GM23338 (cell line): ENCODE measurements at regions not wholly inside any gene's neighbourhood (a gene's known extent, or its start where the extent isn't known, plus 50 kb on each side); places are given as distances from the start of the nearest gene placed in this dataset.

Source experiments
- ATAC-seq: fragments of 200-7000 bp; cut with Tn5 transposase; 3 replicates; pipeline ENCODE4 v1.9.1; 2020
- DNase-seq: peaks from one replicate; pipeline ENCODE4 v3.0.0-alpha.2; 2015; ENCODE audit warnings: low spot score
- H2AFZ ChIP-seq: fragments of 200-600 bp; sonication (generic); 2 replicates; pipeline ENCODE4 v1.8.0; 2016; ENCODE audit warnings: antibody characterized with exemption, mild to moderate bottlenecking, moderate library complexity
- H3F3A ChIP-seq: fragments of 200-600 bp; sonication (generic); replicated peaks from 2 replicates; pipeline ENCODE4 v1.8.0; 2017; ENCODE audit warnings: antibody characterized with exemption, mixed run types, low read depth
- H3K27ac ChIP-seq: fragments of 200-600 bp; sonication (generic); 2 replicates; pipeline ENCODE4 v1.6.1; 2016; ENCODE audit warnings: low read depth
- H3K27me3 ChIP-seq: fragments of 200-600 bp; sonication (generic); 2 replicates; pipeline ENCODE4 v1.8.0; 2016; ENCODE audit warnings: mild to moderate bottlenecking, mixed run types, moderate library complexity; ENCODE audit not compliant: insufficient read depth
- H3K36me3 ChIP-seq: fragments of 200-600 bp; sonication (generic); 2 replicates; pipeline ENCODE4 v1.8.0; 2016; ENCODE audit warnings: mild to moderate bottlenecking; ENCODE audit not compliant: insufficient read depth
- H3K4me1 ChIP-seq: fragments of 200-600 bp; sonication (generic); 2 replicates; pipeline ENCODE4 v1.8.0; 2016; ENCODE audit warnings: mild to moderate bottlenecking, moderate library complexity; ENCODE audit not compliant: insufficient read depth
- H3K4me2 ChIP-seq: fragments of 200-600 bp; sonication (generic); 2 replicates; pipeline ENCODE4 v1.7.1; 2017; ENCODE audit warnings: mixed run types
- H3K4me3 ChIP-seq: fragments of 200-600 bp; sonication (generic); 2 replicates; pipeline ENCODE4 v1.6.1; 2016; ENCODE audit warnings: mixed run types
- H3K79me2 ChIP-seq: fragments of 200-600 bp; sonication (generic); replicated peaks from 2 replicates; pipeline ENCODE4 v1.8.0; 2017; ENCODE audit warnings: mild to moderate bottlenecking; ENCODE audit not compliant: insufficient read depth
- H3K9me2 ChIP-seq: fragments of 200-600 bp; sonication (generic); 2 replicates; pipeline ENCODE4 v1.8.0; 2017; ENCODE audit not compliant: insufficient read depth
- H4K20me1 ChIP-seq: fragments of 200-600 bp; sonication (generic); replicated peaks from 2 replicates; pipeline ENCODE4 v1.8.0; 2017; ENCODE audit warnings: mild to moderate bottlenecking; ENCODE audit not compliant: insufficient read depth
- H3K27ac Mint-ChIP-seq: 2 replicates; pipeline ENCODE4 v1.8.0; 2020; ENCODE audit warnings: inconsistent platforms, mild to moderate bottlenecking, moderate library complexity, mixed read lengths
- H3K27me3 Mint-ChIP-seq: 3 replicates; pipeline ENCODE4 v1.8.0; 2022; ENCODE audit warnings: low read depth, mild to moderate bottlenecking, moderate library complexity, mixed read lengths, inconsistent platforms; ENCODE audit not compliant: insufficient read depth, poor library complexity
- H3K36me3 Mint-ChIP-seq: 3 replicates; pipeline ENCODE4 v1.8.0; 2021; ENCODE audit warnings: low read depth, mild to moderate bottlenecking, inconsistent platforms, moderate library complexity, mixed read lengths
- H3K4me1 Mint-ChIP-seq: 3 replicates; pipeline ENCODE4 v1.8.0; 2020; ENCODE audit warnings: mild to moderate bottlenecking, inconsistent platforms, mixed read lengths
- H3K4me3 Mint-ChIP-seq: 3 replicates; pipeline ENCODE4 v1.8.0; 2021; ENCODE audit warnings: moderate library complexity, mild to moderate bottlenecking, inconsistent platforms, mixed read lengths
- H3K9me3 Mint-ChIP-seq: 3 replicates; pipeline ENCODE4 v1.8.0; 2020; ENCODE audit warnings: moderate library complexity, mild to moderate bottlenecking, inconsistent platforms, mixed read lengths
- EZH2 ChIP-seq: fragments of 200-600 bp; sonication (generic); IDR thresholded peaks from one replicate; pipeline ENCODE4 v1.8.0; 2017; ENCODE audit warnings: antibody characterized with exemption, mild to moderate bottlenecking, low read depth; ENCODE audit not compliant: unreplicated experiment
- EZH2phosphoT487 ChIP-seq: fragments of 200-600 bp; sonication (generic); IDR thresholded peaks from one replicate; pipeline ENCODE4 v1.8.1; 2018; ENCODE audit warnings: antibody characterized with exemption; ENCODE audit not compliant: unreplicated experiment
- JUNB ChIP-seq: IDR thresholded peaks from one replicate; pipeline ENCODE4 v1.6.1; 2016; ENCODE audit warnings: antibody characterized with exemption; ENCODE audit not compliant: unreplicated experiment
- NANOG ChIP-seq: IDR thresholded peaks from 2 replicates; pipeline ENCODE4 v1.6.1; 2016; ENCODE audit warnings: antibody characterized with exemption, borderline replicate concordance
- POLR2AphosphoS5 ChIP-seq: IDR thresholded peaks from 2 replicates; pipeline ENCODE4 v1.6.1; 2016; ENCODE audit warnings: antibody characterized with exemption, low read depth
- STAT1 ChIP-seq: IDR thresholded peaks from one replicate; pipeline ENCODE4 v1.6.1; 2016; ENCODE audit warnings: antibody characterized with exemption; ENCODE audit not compliant: unreplicated experiment
- ZNF114 ChIP-seq: fragments of 250-450 bp; sonication (Bioruptor Pico); IDR thresholded peaks from 2 replicates; pipeline ENCODE4 v1.5.0; 2020; ENCODE audit warnings: mild to moderate bottlenecking, moderate library complexity
- ZNF331 ChIP-seq: fragments of 250-450 bp; sonication (Bioruptor Pico); IDR thresholded peaks from 2 replicates; pipeline ENCODE4 v1.5.0; 2020; ENCODE audit warnings: low read depth, mild to moderate bottlenecking, moderate library complexity
- TF ChIP-seq, protein P1 (sequence below), 2 experiments: fragments of 200-600 bp in 1 of 2; sonication (generic) in 1 of 2; conservative IDR thresholded peaks; 2 replicates each; pipeline versions ENCODE4 v1.5.1 to v1.6.1; 2016 to 2017; ENCODE audit warnings: antibody characterized with exemption in 2 of 2, low read depth in 2 of 2, mild to moderate bottlenecking in 2 of 2, moderate library complexity in 1 of 2
- TF ChIP-seq, protein P2 (sequence below): fragments of 250-450 bp; sonication (Bioruptor Pico); IDR thresholded peaks from 2 replicates; pipeline ENCODE4 v1.5.0; 2020; ENCODE audit warnings: mild to moderate bottlenecking, moderate library complexity
- TF ChIP-seq, protein P3 (sequence below): IDR thresholded peaks from 2 replicates; pipeline ENCODE4 v1.6.1; 2016; ENCODE audit warnings: antibody characterized with exemption

DNA sequence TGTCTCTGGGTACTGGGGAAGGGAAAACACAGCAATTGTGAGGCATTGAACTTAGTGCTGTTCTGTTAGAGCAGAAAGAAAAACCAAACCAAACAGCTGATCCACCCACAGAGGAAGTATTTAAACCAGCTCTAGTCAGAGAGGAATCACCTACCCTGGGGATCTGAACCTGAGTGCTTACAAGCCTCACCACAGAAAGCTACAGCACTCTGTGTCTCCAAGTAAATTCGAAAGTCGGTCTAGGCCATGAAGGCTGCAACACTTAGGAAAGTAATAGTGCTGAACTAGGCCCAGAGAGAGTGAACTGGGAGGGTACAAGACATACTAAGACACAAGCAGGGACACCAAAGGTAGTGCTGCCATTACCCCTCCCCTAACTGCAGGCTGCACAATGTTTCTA lies 142.2 kb upstream of the CXorf51A start:
- Histone ChIP-seq H3F3A (no peaks in the 10 kb centered on the region), H3K36me3 (no peaks in the 10 kb centered on the region), H3K9me2 (no peaks in the 10 kb centered on the region), H2AFZ (no peak overlapping the region), H3K4me1 (no peaks in the 10 kb centered on the region), H3K79me2 (no peaks in the 10 kb centered on the region), H3K27me3 (no peaks in the 10 kb centered on the region), H4K20me1 (no peaks in the 10 kb centered on the region), H3K4me3 (no peak overlapping the region), H3K4me2 (no peak overlapping the region), H3K27ac (no peak overlapping the region)
- DNase-seq (no peak), ATAC-seq (no peak)
- H3K27ac Mint-ChIP-seq: no peak overlapping the region
- no peaks in the 10 kb centered on the region for H3K4me1 Mint-ChIP-seq
- TF ChIP-seq, protein P1, sequence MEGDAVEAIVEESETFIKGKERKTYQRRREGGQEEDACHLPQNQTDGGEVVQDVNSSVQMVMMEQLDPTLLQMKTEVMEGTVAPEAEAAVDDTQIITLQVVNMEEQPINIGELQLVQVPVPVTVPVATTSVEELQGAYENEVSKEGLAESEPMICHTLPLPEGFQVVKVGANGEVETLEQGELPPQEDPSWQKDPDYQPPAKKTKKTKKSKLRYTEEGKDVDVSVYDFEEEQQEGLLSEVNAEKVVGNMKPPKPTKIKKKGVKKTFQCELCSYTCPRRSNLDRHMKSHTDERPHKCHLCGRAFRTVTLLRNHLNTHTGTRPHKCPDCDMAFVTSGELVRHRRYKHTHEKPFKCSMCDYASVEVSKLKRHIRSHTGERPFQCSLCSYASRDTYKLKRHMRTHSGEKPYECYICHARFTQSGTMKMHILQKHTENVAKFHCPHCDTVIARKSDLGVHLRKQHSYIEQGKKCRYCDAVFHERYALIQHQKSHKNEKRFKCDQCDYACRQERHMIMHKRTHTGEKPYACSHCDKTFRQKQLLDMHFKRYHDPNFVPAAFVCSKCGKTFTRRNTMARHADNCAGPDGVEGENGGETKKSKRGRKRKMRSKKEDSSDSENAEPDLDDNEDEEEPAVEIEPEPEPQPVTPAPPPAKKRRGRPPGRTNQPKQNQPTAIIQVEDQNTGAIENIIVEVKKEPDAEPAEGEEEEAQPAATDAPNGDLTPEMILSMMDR (conservative IDR thresholded peaks at IDR 0.05; ENCODE audit: low read depth in 2 of 2): no peak
- TF ChIP-seq JUNB: no peak
- TF ChIP-seq ZNF114 (CRISPR knock-in tag): no peak
- no peak for TF ChIP-seq STAT1
- no peak for TF ChIP-seq EZH2phosphoT487
- H3K27me3 Mint-ChIP-seq: peaks cover 3% of the 10 kb centered on the region
- peaks cover 38% of the 10 kb centered on the region for H3K9me3 Mint-ChIP-seq
- peaks cover 6% of the 10 kb centered on the region; the same call in 2 of the 3 replicates for H3K36me3 Mint-ChIP-seq
- H3K4me3 Mint-ChIP-seq: no peak overlapping the region

DNA sequence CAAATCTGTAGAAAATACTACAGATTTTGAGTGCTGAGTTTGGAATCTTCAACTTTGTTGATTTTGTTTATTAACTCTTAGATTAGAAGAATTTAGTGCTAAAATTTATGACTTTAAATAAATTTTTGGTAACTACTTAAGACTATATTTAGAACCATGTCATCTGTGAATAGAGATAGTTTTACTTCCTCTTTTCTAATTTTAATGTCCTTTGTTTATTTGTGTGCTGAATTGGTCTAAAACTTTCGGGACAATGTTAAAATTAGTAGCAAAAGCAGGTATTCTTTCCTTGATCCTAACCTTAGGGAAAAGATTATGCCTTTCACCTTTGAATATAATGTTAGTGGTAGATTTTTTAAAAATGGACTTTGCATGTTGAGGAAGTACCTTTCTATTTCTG lies 119.7 kb upstream of the CXorf51A start:
- H3K9me2 ChIP-seq: no peaks in the 10 kb centered on the region
- no peaks in the 10 kb centered on the region for H3K4me1 ChIP-seq
- no peaks in the 10 kb centered on the region for H3K27me3 ChIP-seq
- no peak overlapping the region for H3K4me3 ChIP-seq
- H3K27me3 Mint-ChIP-seq: no peaks in the 10 kb centered on the region
- no peak overlapping the region for H2AFZ ChIP-seq
- H3K36me3 Mint-ChIP-seq: no peaks in the 10 kb centered on the region; the same call in 2 of the 3 replicates
- no peaks in the 10 kb centered on the region for H3F3A ChIP-seq
- ATAC-seq: no peak
- no peak overlapping the region for H3K27ac ChIP-seq
- H3K4me2 ChIP-seq: no peak overlapping the region
- DNase-seq: no peak
- no peak overlapping the region for H3K4me3 Mint-ChIP-seq
- H3K79me2 ChIP-seq: no peaks in the 10 kb centered on the region
- H3K27ac Mint-ChIP-seq: no peak overlapping the region
- peaks cover 40% of the 10 kb centered on the region for H3K9me3 Mint-ChIP-seq
- no peaks in the 10 kb centered on the region for H3K36me3 ChIP-seq
- H4K20me1 ChIP-seq: no peaks in the 10 kb centered on the region
- H3K4me1 Mint-ChIP-seq: no peaks in the 10 kb centered on the region
- TF ChIP-seq, protein P2, sequence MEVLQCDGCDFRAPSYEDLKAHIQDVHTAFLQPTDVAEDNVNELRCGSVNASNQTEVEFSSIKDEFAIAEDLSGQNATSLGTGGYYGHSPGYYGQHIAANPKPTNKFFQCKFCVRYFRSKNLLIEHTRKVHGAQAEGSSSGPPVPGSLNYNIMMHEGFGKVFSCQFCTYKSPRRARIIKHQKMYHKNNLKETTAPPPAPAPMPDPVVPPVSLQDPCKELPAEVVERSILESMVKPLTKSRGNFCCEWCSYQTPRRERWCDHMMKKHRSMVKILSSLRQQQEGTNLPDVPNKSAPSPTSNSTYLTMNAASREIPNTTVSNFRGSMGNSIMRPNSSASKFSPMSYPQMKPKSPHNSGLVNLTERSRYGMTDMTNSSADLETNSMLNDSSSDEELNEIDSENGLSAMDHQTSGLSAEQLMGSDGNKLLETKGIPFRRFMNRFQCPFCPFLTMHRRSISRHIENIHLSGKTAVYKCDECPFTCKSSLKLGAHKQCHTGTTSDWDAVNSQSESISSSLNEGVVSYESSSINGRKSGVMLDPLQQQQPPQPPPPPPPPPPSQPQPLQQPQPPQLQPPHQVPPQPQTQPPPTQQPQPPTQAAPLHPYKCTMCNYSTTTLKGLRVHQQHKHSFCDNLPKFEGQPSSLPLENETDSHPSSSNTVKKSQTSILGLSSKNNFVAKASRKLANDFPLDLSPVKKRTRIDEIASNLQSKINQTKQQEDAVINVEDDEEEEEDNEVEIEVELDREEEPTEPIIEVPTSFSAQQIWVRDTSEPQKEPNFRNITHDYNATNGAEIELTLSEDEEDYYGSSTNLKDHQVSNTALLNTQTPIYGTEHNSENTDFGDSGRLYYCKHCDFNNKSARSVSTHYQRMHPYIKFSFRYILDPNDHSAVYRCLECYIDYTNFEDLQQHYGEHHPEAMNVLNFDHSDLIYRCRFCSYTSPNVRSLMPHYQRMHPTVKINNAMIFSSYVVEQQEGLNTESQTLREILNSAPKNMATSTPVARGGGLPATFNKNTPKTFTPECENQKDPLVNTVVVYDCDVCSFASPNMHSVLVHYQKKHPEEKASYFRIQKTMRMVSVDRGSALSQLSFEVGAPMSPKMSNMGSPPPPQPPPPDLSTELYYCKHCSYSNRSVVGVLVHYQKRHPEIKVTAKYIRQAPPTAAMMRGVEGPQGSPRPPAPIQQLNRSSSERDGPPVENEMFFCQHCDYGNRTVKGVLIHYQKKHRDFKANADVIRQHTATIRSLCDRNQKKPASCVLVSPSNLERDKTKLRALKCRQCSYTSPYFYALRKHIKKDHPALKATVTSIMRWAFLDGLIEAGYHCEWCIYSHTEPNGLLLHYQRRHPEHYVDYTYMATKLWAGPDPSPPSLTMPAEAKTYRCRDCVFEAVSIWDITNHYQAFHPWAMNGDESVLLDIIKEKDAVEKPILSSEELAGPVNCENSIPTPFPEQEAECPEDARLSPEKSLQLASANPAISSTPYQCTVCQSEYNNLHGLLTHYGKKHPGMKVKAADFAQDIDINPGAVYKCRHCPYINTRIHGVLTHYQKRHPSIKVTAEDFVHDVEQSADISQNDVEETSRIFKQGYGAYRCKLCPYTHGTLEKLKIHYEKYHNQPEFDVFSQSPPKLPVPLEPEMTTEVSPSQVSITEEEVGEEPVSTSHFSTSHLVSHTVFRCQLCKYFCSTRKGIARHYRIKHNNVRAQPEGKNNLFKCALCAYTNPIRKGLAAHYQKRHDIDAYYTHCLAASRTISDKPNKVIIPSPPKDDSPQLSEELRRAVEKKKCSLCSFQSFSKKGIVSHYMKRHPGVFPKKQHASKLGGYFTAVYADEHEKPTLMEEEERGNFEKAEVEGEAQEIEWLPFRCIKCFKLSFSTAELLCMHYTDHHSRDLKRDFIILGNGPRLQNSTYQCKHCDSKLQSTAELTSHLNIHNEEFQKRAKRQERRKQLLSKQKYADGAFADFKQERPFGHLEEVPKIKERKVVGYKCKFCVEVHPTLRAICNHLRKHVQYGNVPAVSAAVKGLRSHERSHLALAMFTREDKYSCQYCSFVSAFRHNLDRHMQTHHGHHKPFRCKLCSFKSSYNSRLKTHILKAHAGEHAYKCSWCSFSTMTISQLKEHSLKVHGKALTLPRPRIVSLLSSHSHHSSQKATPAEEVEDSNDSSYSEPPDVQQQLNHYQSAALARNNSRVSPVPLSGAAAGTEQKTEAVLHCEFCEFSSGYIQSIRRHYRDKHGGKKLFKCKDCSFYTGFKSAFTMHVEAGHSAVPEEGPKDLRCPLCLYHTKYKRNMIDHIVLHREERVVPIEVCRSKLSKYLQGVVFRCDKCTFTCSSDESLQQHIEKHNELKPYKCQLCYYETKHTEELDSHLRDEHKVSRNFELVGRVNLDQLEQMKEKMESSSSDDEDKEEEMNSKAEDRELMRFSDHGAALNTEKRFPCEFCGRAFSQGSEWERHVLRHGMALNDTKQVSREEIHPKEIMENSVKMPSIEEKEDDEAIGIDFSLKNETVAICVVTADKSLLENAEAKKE (CRISPR knock-in tag): no peak
- TF ChIP-seq ZNF331 (CRISPR knock-in tag) (no peak), EZH2 (no peak), POLR2AphosphoS5 (no peak), ZNF114 (CRISPR knock-in tag) (no peak), EZH2phosphoT487 (no peak), STAT1 (no peak), NANOG (no peak), JUNB (no peak)
- TF ChIP-seq, protein P3, sequence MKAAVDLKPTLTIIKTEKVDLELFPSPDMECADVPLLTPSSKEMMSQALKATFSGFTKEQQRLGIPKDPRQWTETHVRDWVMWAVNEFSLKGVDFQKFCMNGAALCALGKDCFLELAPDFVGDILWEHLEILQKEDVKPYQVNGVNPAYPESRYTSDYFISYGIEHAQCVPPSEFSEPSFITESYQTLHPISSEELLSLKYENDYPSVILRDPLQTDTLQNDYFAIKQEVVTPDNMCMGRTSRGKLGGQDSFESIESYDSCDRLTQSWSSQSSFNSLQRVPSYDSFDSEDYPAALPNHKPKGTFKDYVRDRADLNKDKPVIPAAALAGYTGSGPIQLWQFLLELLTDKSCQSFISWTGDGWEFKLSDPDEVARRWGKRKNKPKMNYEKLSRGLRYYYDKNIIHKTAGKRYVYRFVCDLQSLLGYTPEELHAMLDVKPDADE: no peak
- TF ChIP-seq, protein P1 (conservative IDR thresholded peaks at IDR 0.05; ENCODE audit: low read depth in 2 of 2): no peak
